IPS-18a (cell line): ENCODE measurements at regions not wholly inside any gene's neighbourhood (a gene's known extent, or its start where the extent isn't known, plus 50 kb on each side); places are given as distances from the start of the nearest gene placed in this dataset.

Source experiments
- H3K27ac ChIP-seq: one replicate; pipeline ENCODE4 v1.5.1; 2013; ENCODE audit warnings: low read length
- H3K27me3 ChIP-seq: one replicate; pipeline ENCODE4 v1.6.1; 2013; ENCODE audit warnings: mild to moderate bottlenecking, low read length; ENCODE audit not compliant: control insufficient read depth, insufficient read depth
- H3K36me3 ChIP-seq: one replicate; pipeline ENCODE4 v1.6.1; 2013; ENCODE audit warnings: low read depth, low read length; ENCODE audit not compliant: control insufficient read depth
- H3K4me1 ChIP-seq: one replicate; pipeline ENCODE4 v1.6.1; 2013; ENCODE audit warnings: low read depth, low read length; ENCODE audit not compliant: control insufficient read depth
- H3K4me3 ChIP-seq: one replicate; pipeline ENCODE4 v1.5.1; 2013; ENCODE audit warnings: low read length
- H3K9ac ChIP-seq: one replicate; pipeline ENCODE4 v1.6.1; 2013; ENCODE audit warnings: mild to moderate bottlenecking, low read length, moderate library complexity
- H3K9me3 ChIP-seq: one replicate; pipeline ENCODE4 v1.6.1; 2013; ENCODE audit warnings: low read depth, low read length; ENCODE audit not compliant: control insufficient read depth

DNA sequence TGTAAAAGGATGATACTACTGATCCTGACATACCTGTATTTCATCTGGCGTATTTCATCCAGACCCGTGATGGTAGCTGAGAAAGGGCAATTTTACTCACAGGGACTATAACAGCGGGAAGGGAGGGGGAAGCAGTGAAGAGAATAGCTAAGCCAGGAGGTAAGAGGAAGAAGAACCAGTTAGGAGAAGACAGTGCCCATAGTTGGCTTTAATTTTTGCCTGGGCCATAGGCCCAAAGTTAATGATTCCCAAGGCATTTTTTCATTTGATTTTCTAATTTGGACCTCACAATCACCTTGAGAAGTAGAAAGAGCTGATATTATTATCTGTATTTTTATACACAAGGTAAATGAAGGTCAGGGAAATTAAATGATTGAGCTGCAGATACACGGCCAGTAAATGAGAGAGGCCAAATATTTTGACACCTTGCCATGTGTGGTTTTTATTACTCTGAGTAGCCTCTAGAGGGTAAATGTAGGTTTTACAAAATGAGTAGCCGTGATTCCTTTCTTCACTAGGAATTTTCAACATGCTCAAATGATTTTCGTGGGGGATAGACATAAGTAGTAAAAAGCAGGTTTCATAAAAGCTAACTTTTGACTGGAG, 382.2 kb downstream of the FUT8 start:
- Histone ChIP-seq H3K4me3 (no peak overlapping the region), H3K36me3 (no peaks in the 10 kb centered on the region)

DNA sequence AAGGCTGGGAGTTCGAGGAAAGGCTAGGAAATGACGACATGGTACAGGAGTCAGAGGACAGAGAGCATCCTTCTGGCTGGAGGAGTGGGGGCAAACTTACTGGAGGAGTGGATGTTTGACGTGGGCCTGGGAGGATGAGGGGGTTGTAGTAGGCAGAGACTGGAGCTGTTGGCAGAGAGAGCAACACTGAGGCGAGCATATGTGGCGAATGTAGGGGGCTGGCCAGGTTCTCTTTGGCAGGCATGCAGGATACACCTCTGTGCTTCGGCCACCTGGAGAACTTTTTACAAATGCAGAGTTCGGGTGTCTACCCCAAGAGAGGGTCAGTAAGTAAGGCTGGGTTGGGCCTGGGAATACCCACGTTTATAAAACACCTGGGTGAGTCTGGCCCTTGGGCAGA, 385.7 kb downstream of the FUT8 start:
- H3K9me3 ChIP-seq, result no peaks in the 10 kb centered on the region
- no peaks in the 10 kb centered on the region for H3K36me3 ChIP-seq

More for the DNA sequence above, 382.2 kb downstream of the FUT8 start:
- no peaks in the 10 kb centered on the region for H3K4me1 ChIP-seq
- H3K9ac ChIP-seq, result no peak overlapping the region
- no peaks in the 10 kb centered on the region for H3K27me3 ChIP-seq
- no peak overlapping the region for H3K27ac ChIP-seq
- H3K9me3 ChIP-seq, result no peaks in the 10 kb centered on the region

DNA sequence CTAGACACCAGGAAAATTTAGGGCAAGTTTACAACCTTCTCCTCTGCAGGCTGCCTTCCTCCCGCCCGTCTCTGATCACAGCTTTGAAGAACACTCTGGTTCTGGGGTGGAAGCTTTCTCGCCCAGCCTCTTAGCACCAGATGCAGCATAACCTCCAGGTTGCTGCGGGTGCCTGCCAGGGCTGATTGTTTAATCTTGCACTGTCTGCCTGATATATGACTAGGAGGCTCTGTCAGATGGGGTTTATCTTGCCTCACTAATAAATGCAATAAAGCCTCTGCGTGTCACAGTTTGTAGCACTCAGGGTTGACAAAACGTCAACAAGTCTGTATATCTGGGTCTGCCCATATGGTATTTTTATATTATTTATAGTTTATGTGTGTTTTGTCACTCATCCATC, 388.2 kb downstream of the FUT8 start:
- Histone ChIP-seq H3K27ac (no peak overlapping the region), H3K4me3 (no peak overlapping the region), H3K27me3 (no peaks in the 10 kb centered on the region), H3K9me3 (no peaks in the 10 kb centered on the region), H3K9ac (no peak overlapping the region), H3K4me1 (no peaks in the 10 kb centered on the region), H3K36me3 (no peaks in the 10 kb centered on the region)

More for the DNA sequence above, 385.7 kb downstream of the FUT8 start:
- no peak overlapping the region for H3K4me3 ChIP-seq
- H3K27me3 ChIP-seq, result no peaks in the 10 kb centered on the region
- no peaks in the 10 kb centered on the region for H3K4me1 ChIP-seq
- no peak overlapping the region for H3K9ac ChIP-seq
- H3K27ac ChIP-seq, result no peak overlapping the region

DNA sequence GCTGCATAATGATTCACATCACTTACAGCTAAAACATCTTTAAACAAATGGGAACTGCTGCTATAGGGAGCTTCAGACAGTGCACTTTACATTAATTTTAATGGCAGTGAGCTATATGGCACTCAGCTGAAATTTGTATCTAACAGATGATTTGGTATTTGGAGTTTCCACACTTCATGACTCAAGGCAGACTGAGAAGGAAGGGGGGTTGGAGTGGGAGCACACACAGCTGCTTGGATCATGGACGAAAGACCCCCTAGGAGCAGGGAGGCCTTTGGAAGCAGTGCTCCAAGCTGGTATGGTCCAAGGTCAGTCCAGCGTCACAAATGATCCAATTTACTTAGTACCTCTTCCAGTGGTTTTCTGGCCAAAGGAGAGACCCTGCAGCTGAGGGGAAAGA, 389.7 kb downstream of the FUT8 start:
- H3K36me3 ChIP-seq, result no peaks in the 10 kb centered on the region
- H3K9ac ChIP-seq, result no peak overlapping the region
- no peaks in the 10 kb centered on the region for H3K27me3 ChIP-seq
- no peak overlapping the region for H3K27ac ChIP-seq
- no peaks in the 10 kb centered on the region for H3K9me3 ChIP-seq
- H3K4me3 ChIP-seq, result no peak overlapping the region
- no peaks in the 10 kb centered on the region for H3K4me1 ChIP-seq

DNA sequence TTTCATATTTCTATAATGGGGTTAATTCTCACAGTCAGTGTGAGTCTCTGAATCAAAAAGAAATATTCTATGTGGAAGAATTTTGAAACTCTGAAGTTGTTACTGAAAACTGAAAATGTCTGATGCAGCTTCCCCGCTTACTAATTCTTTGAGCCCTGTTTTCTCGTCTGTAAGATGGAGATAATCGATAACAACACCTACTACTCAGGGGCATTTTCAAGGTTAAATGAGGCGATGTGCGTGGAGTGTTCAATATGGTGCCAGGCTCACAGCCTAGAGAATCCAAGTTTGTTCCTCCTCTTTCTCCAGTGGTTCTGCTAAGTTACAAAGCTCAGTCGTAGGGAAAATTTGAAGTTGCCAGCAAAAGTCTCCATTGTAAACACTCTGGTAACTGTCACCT, 391.4 kb downstream of the FUT8 start:
- no peak overlapping the region for H3K4me3 ChIP-seq
- no peaks in the 10 kb centered on the region for H3K36me3 ChIP-seq
- no peak overlapping the region for H3K9ac ChIP-seq
- H3K4me1 ChIP-seq, result no peaks in the 10 kb centered on the region
- no peak overlapping the region for H3K27ac ChIP-seq
- H3K9me3 ChIP-seq, result no peaks in the 10 kb centered on the region
- H3K27me3 ChIP-seq, result no peaks in the 10 kb centered on the region

DNA sequence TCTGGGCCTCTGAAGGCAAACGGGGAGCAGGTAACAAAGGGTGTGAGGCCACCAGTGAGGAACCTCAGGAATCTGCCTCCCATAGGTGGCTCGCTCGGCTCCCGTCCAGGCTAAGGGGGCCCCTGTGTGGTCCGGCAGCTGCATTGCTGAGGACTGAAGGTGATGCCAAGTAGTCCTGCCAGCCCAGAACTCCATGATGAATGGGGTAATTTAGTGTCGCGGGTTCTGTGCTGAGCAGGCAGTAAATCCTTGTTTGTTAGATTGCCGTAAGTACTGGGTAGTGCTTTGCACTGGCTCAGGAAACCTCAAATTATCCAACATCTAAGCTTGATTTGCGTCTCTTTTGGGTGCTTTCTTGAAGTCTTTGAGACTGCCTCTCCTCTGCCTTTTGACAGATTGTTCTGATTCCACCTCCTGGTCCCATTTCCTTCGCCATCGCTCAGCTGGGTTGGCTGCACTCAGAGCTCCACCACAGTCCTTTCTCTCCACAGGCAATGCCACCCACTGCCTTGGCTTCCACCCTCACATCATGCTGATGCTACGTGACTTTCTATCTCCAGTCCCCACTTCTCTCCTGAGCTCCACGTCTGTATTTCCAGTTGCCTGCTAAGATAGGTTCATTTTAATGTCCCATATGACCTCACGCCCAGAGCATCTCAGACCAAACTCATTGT, 392.0 kb downstream of the FUT8 start:
- Histone ChIP-seq H3K27ac (no peak overlapping the region), H3K9me3 (no peaks in the 10 kb centered on the region), H3K9ac (no peak overlapping the region), H3K4me3 (no peak overlapping the region), H3K4me1 (no peaks in the 10 kb centered on the region), H3K36me3 (no peaks in the 10 kb centered on the region), H3K27me3 (no peaks in the 10 kb centered on the region)

DNA sequence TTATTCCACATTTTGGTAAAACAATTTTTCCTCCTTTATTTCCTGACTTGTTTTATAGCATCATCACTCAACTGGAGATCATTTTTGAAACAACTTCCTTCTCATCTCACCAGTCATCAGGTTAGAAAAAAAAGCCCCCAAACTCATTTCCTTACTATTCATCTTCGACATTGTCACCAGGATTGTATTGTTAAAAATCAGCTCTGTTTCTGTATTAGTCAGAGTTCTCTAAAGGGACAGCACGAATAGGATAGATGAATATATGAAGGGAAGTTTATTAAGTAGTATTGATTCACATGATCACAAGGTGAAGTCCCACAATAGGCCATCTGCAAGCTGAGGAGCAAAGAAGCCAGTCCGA, 392.6 kb downstream of the FUT8 start:
- Histone ChIP-seq H3K36me3 (no peaks in the 10 kb centered on the region), H3K9me3 (no peaks in the 10 kb centered on the region)

DNA sequence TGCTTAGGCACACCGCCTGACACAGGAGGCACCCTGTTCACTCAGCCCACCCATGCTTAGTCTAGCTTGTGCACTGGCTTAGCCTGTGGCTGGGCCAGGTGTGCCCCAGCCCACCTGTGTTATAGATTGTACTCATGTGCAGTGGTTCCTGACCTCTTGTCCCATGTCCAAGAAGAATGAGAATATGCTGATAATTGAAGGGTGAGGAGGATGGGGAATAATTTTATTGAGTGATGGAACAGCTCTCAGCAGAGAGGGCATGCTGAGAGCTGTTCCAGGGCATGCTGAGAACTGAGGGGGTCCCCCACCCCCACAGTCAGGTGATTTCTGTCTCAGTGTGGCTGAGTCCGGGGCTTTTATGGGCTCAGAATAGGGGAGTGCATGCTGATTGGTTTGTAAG, 395.9 kb downstream of the FUT8 start:
- H3K27ac ChIP-seq, result no peak overlapping the region
- H3K4me1 ChIP-seq, result peaks cover 4% of the 10 kb centered on the region
- no peaks in the 10 kb centered on the region for H3K36me3 ChIP-seq
- H3K27me3 ChIP-seq, result no peaks in the 10 kb centered on the region
- no peaks in the 10 kb centered on the region for H3K9me3 ChIP-seq
- no peak overlapping the region for H3K9ac ChIP-seq
- H3K4me3 ChIP-seq, result no peak overlapping the region

More for the DNA sequence above, 392.6 kb downstream of the FUT8 start:
- Histone ChIP-seq H3K9ac (no peak overlapping the region), H3K27me3 (no peaks in the 10 kb centered on the region), H3K4me3 (no peak overlapping the region), H3K27ac (no peak overlapping the region), H3K4me1 (no peaks in the 10 kb centered on the region)

DNA sequence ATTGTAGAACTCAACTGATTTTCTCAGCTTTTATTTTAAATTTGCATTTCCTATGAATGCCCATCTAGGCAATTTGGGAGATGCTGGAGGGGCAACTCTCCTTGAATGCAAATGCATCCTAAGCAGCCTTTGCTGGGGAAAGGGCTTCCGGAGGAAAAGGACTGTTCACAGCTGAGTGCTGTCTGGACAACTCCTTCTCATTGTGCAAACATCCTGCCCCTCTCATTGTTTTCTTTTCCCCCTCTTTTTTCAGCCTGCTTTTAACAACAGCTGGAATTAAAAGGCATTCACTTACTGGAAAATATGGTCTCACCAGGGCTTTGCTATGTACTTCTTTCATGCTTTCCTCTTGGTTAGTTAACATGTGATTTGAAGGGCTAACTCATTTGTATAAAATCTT, 397.8 kb downstream of the FUT8 start:
- Histone ChIP-seq H3K27me3 (no peaks in the 10 kb centered on the region), H3K27ac (no peak overlapping the region), H3K4me1 (peaks cover 18% of the 10 kb centered on the region), H3K36me3 (no peaks in the 10 kb centered on the region), H3K4me3 (no peak overlapping the region), H3K9ac (no peak overlapping the region), H3K9me3 (no peaks in the 10 kb centered on the region)

DNA sequence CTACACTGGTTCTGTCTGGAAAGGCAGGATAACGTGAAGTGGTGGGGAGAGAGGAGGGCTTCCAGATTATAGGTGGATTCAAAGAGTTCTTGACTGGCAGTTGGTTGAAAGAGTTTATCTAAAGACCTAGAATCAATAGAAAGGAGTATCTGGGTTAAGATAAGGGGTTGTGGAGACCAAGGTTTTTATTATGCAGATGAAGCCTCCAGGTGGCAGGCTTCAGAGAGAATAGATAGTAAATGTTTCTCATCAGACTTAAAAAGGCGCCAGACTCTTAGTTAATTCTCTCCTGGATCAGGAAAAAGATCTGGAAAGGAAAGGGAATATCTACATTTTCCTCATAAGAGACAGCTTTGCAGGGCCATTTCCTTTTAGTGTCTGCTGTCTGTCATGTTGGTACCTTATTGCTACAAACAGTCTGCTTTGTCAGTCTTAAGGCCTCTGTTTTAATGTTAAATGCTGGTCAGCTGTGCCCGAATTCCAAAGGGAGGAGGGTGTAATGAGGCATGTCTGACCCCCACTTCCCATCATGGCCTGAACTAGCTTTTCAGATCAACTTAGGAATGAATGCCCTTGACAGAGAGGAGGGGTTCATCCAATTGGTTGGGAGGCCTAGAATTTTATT, 401.3 kb downstream of the FUT8 start:
- H3K9ac ChIP-seq, result no peak overlapping the region
- H3K27ac ChIP-seq, result no peak overlapping the region
- no peaks in the 10 kb centered on the region for H3K36me3 ChIP-seq
- no peaks in the 10 kb centered on the region for H3K27me3 ChIP-seq
- no peak overlapping the region for H3K4me3 ChIP-seq
- H3K4me1 ChIP-seq, result peaks cover 18% of the 10 kb centered on the region
- H3K9me3 ChIP-seq, result no peaks in the 10 kb centered on the region

DNA sequence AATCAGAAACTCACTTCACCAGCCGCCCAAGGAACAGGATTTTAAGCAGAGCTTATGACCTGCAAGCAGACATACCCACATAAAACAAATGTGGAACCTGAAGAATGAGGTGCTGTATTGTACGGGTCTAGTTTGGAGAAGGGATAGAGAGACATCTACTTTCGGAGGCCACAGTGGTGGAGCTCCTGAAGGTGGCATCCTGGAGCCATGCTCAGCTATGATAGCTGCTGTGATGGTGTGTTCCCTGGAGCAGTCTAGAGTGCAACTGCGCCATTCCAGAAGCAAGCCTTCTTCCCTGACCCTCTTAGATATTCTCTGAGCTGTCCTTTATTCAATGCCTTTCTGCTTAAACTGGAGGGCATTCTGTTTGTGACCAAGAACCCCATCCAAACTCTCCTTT, 402.6 kb downstream of the FUT8 start:
- Histone ChIP-seq H3K9ac (no peak overlapping the region), H3K4me1 (peaks cover 18% of the 10 kb centered on the region), H3K4me3 (no peak overlapping the region), H3K36me3 (no peaks in the 10 kb centered on the region), H3K27ac (no peak overlapping the region), H3K27me3 (no peaks in the 10 kb centered on the region), H3K9me3 (no peaks in the 10 kb centered on the region)

DNA sequence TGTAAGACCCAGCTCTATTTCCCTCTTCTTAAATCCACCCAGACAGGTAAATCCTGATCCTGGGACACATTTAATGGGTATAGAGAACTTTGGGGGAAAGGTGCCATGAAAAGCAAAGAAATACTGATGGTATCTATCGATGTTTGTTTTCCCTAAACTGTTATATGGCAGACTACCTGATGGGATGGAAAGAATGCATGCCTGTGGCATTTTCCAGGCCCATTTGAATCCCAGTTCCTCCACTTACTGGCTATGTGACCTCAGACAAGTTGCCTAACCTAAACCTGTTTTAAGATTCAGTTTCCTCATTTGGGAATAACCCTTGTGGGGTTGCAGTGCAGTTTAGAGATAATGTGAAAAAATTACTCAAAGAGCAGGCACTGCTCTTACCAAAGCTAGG, 404.5 kb downstream of the FUT8 start:
- no peaks in the 10 kb centered on the region for H3K27me3 ChIP-seq
- H3K36me3 ChIP-seq, result no peaks in the 10 kb centered on the region
- no peak overlapping the region for H3K27ac ChIP-seq
- no peak overlapping the region for H3K9ac ChIP-seq
- peaks cover 16% of the 10 kb centered on the region for H3K4me1 ChIP-seq
- no peaks in the 10 kb centered on the region for H3K9me3 ChIP-seq
- no peak overlapping the region for H3K4me3 ChIP-seq
